ENCODE measurements at regions not wholly inside any gene's neighbourhood (a gene's known extent, or its start where the extent isn't known, plus 50 kb on each side); places are given as distances from the start of the nearest gene placed in this dataset.

- H3K36me3 Mint-ChIP-seq = peaks cover 3 to 8% of the 10 kb centered on the region in 2 donors
- H3K36me3 ChIP-seq (replicated peaks in 1 of 2; ENCODE audit: control insufficient read depth in 1 of 2, insufficient read depth in 2 of 2, low read length in 2 of 2) = no peaks in the 10 kb centered on the region
- peak overlapping the region; percentile 33 for H3K4me2 ChIP-seq (replicated peaks; ENCODE audit: extremely low read depth, low read length, poor library complexity, severe bottlenecking)
- H3K79me2 ChIP-seq (ENCODE audit: insufficient read depth, low read length) = no peaks in the 10 kb centered on the region
- peaks cover 26 to 35% of the 10 kb centered on the region in 2 donors for H3K4me1 ChIP-seq (ENCODE audit: control insufficient read depth in 1 of 2, insufficient read depth in 2 of 2, low read length in 2 of 2)
- peak overlapping the region; percentile 93 to 98 (median 96) for H3K27ac Mint-ChIP-seq
- no peaks in the 10 kb centered on the region for H3K27me3 ChIP-seq (ENCODE audit: control insufficient read depth in 2 of 2, insufficient read depth in 2 of 2, low read length in 2 of 2)
- peak overlapping the region; percentile 22 to 69 for H3K4me3 Mint-ChIP-seq
- H3K27ac ChIP-seq (ENCODE audit: low read depth in 1 of 2, low read length in 2 of 2) = peak overlapping the region; percentile 76 to 78
- WGBS (ENCODE audit: insufficient coverage) = 78% methylated on average over 6 of the region's 8 CpGs
- DNase-seq = no peak
- H3K4me3 ChIP-seq (replicated peaks in 1 of 3; ENCODE audit: low read depth in 2 of 3, low read length in 3 of 3) = no peak overlapping the region
- no peaks in the 10 kb centered on the region for H3K9me3 ChIP-seq (replicated peaks in 1 of 2; ENCODE audit: control insufficient read depth in 1 of 2, insufficient read depth in 1 of 2, low read length in 2 of 2)
- peaks cover 0 to 13% (median 0%) of the 10 kb centered on the region in 3 donors for H3K27me3 Mint-ChIP-seq (ENCODE audit: low read depth in 3 of 3)
- H2AFZ ChIP-seq (ENCODE audit: insufficient read depth, low read depth, low read length, poor library complexity, severe bottlenecking) = peak overlapping the region; percentile 47
- peaks cover 40% of the 10 kb centered on the region for H3K4me1 Mint-ChIP-seq
- intact Hi-C loops (cut with micrococcal nuclease) = loop anchor here (2.0 to 10.0 kb wide), 5 partner anchors 78 to 322 kb away; partner anchors contain the start of gene CTNNB1 (in 2 of the 2)
- no peak for TF ChIP-seq CTCF (IDR thresholded peaks at IDR 0.05)
- H3K9me3 Mint-ChIP-seq = peaks cover 0 to 13% (median 0%) of the 10 kb centered on the region in 7 donors
- no peak overlapping the region for H3K9ac ChIP-seq (ENCODE audit: insufficient read depth, low read length, poor library complexity, severe bottlenecking)
- H4K20me1 ChIP-seq (ENCODE audit: insufficient read depth, low read length) = no peaks in the 10 kb centered on the region
Measured at GRCh38 chr3:41116851-41117250, 82.5 kb upstream of the CTNNB1 start.

GRCh38 chr3:41117398-41117870 lies 81.9 kb upstream of the CTNNB1 start:
- intact Hi-C loops (cut with micrococcal nuclease) = loop anchor here (2.0 to 10.0 kb wide), 5 partner anchors 77 to 323 kb away; partner anchors contain the start of gene CTNNB1 (in 2 of the 2)
- H4K20me1 ChIP-seq (ENCODE audit: insufficient read depth, low read length) = no peaks in the 10 kb centered on the region
- Mint-ChIP-seq H3K27me3 (ENCODE audit: low read depth in 3 of 3) (peaks cover 0 to 9% (median 0%) of the 10 kb centered on the region in 3 donors), H3K27ac (peak overlapping the region; percentile 95 to 98 (median 97)), H3K9me3 (peaks cover 0 to 11% (median 0%) of the 10 kb centered on the region in 7 donors), H3K36me3 (peaks cover 3 to 8% of the 10 kb centered on the region in 2 donors), H3K4me1 (peaks cover 40% of the 10 kb centered on the region), H3K4me3 (peak overlapping the region; percentile 22 to 69)
- H3K27me3 ChIP-seq (ENCODE audit: control insufficient read depth in 2 of 2, insufficient read depth in 2 of 2, low read length in 2 of 2) = no peaks in the 10 kb centered on the region
- H3K4me1 ChIP-seq (ENCODE audit: control insufficient read depth in 1 of 2, insufficient read depth in 2 of 2, low read length in 2 of 2) = peaks cover 26 to 35% of the 10 kb centered on the region in 2 donors
- no peak for TF ChIP-seq CTCF (IDR thresholded peaks at IDR 0.05)
- peak; percentile 100 for DNase-seq
- peak overlapping the region; percentile 33 for H3K4me2 ChIP-seq (replicated peaks; ENCODE audit: extremely low read depth, low read length, poor library complexity, severe bottlenecking)
- H3K4me3 ChIP-seq (replicated peaks in 1 of 3; ENCODE audit: low read depth in 2 of 3, low read length in 3 of 3) = no peak overlapping the region
- peak overlapping the region; percentile 47 for H2AFZ ChIP-seq (ENCODE audit: insufficient read depth, low read depth, low read length, poor library complexity, severe bottlenecking)
- peak overlapping the region; percentile 78 to 90 for H3K27ac ChIP-seq (ENCODE audit: low read depth in 1 of 2, low read length in 2 of 2)
- no peaks in the 10 kb centered on the region for H3K36me3 ChIP-seq (replicated peaks in 1 of 2; ENCODE audit: control insufficient read depth in 1 of 2, insufficient read depth in 2 of 2, low read length in 2 of 2)
- no peaks in the 10 kb centered on the region for H3K9me3 ChIP-seq (replicated peaks in 1 of 2; ENCODE audit: control insufficient read depth in 1 of 2, insufficient read depth in 1 of 2, low read length in 2 of 2)
- H3K9ac ChIP-seq (ENCODE audit: insufficient read depth, low read length, poor library complexity, severe bottlenecking) = no peak overlapping the region
- H3K79me2 ChIP-seq (ENCODE audit: insufficient read depth, low read length) = no peaks in the 10 kb centered on the region
- under 1% methylated on average over 15 of the region's 15 CpGs for WGBS (ENCODE audit: insufficient coverage)

Measured in CD14-positive monocyte (primary cell).